ENCODE measurements at regions not wholly inside any gene's neighbourhood (a gene's known extent, or its start where the extent isn't known, plus 50 kb on each side); places are given as distances from the start of the nearest gene placed in this dataset.

GRCh38 chr12:89947437-89948270 lies 239.0 kb upstream of the ATP2B1 start:
- H3K36me3 Mint-ChIP-seq (ENCODE audit: insufficient read depth, unreplicated experiment), result peaks cover 8% of the 10 kb centered on the region
- no peak for DNase-seq
- peak overlapping the region; percentile 36 for H3K4me3 Mint-ChIP-seq (ENCODE audit: low read depth, unreplicated experiment)
- CTCF ChIA-PET, result interaction anchor here (1.7 kb wide), 1 partner anchor 12 kb away, joined by 6 read pairs; no protein-coding TSS in a partner anchor
- peak overlapping the region; percentile 79 for H3K27ac Mint-ChIP-seq (ENCODE audit: unreplicated experiment)
- no peaks in the 10 kb centered on the region for H3K27me3 Mint-ChIP-seq (ENCODE audit: unreplicated experiment)
- H3K9me3 Mint-ChIP-seq (ENCODE audit: low read depth, unreplicated experiment), result no peaks in the 10 kb centered on the region
- TF ChIP-seq, protein P1, sequence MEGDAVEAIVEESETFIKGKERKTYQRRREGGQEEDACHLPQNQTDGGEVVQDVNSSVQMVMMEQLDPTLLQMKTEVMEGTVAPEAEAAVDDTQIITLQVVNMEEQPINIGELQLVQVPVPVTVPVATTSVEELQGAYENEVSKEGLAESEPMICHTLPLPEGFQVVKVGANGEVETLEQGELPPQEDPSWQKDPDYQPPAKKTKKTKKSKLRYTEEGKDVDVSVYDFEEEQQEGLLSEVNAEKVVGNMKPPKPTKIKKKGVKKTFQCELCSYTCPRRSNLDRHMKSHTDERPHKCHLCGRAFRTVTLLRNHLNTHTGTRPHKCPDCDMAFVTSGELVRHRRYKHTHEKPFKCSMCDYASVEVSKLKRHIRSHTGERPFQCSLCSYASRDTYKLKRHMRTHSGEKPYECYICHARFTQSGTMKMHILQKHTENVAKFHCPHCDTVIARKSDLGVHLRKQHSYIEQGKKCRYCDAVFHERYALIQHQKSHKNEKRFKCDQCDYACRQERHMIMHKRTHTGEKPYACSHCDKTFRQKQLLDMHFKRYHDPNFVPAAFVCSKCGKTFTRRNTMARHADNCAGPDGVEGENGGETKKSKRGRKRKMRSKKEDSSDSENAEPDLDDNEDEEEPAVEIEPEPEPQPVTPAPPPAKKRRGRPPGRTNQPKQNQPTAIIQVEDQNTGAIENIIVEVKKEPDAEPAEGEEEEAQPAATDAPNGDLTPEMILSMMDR (IDR thresholded peaks at IDR 0.05; ENCODE audit: unreplicated experiment), result no peak
- H3K4me1 Mint-ChIP-seq (ENCODE audit: low read depth, unreplicated experiment), result peaks cover 58% of the 10 kb centered on the region
- intact Hi-C loops (cut with micrococcal nuclease; ENCODE audit: unreplicated experiment), result loop anchor here (5.0 kb wide), 1 partner anchor 240 kb away; the partner anchor contains the start of gene ATP2B1
- TSS peak; percentile 91 for BruUV-seq (replicated peaks)

- Mint-ChIP-seq H3K4me3 (ENCODE audit: low read depth, unreplicated experiment) (no peak overlapping the region), H3K4me1 (ENCODE audit: low read depth, unreplicated experiment) (peaks cover 52% of the 10 kb centered on the region), H3K27me3 (ENCODE audit: unreplicated experiment) (no peaks in the 10 kb centered on the region), H3K36me3 (ENCODE audit: insufficient read depth, unreplicated experiment) (peaks cover 7% of the 10 kb centered on the region), H3K9me3 (ENCODE audit: low read depth, unreplicated experiment) (no peaks in the 10 kb centered on the region), H3K27ac (ENCODE audit: unreplicated experiment) (no peak overlapping the region)
- CTCF ChIA-PET, result interaction anchor here (0.6 kb wide), 1 partner anchor 1077 kb away, joined by 7 read pairs; no protein-coding TSS in a partner anchor
- intact Hi-C loops (cut with micrococcal nuclease; ENCODE audit: unreplicated experiment), result loop anchor here (5.0 kb wide), 1 partner anchor 239 kb away; the partner anchor contains the start of gene ATP2B1
- TF ChIP-seq, protein P1 (IDR thresholded peaks at IDR 0.05; ENCODE audit: unreplicated experiment), result no peak
- no TSS peak for BruUV-seq (replicated peaks)
- no peak for DNase-seq
Measured at GRCh38 chr12:89946518-89947135, 238.0 kb upstream of the ATP2B1 start.

GRCh38 chr12:89945123-89945522 lies 236.5 kb upstream of the ATP2B1 start:
- no peaks in the 10 kb centered on the region for H3K27me3 Mint-ChIP-seq (ENCODE audit: unreplicated experiment)

GRCh38 chr12:89943463-89943862 lies 234.8 kb upstream of the ATP2B1 start:
- H3K36me3 Mint-ChIP-seq (ENCODE audit: insufficient read depth, unreplicated experiment), result no peaks in the 10 kb centered on the region
- H3K4me1 Mint-ChIP-seq (ENCODE audit: low read depth, unreplicated experiment), result peaks cover 36% of the 10 kb centered on the region
- CTCF ChIA-PET, result no interaction called here
- intact Hi-C loops (cut with micrococcal nuclease; ENCODE audit: unreplicated experiment), result no loop called here
- H3K27ac Mint-ChIP-seq (ENCODE audit: unreplicated experiment), result no peak overlapping the region
- H3K9me3 Mint-ChIP-seq (ENCODE audit: low read depth, unreplicated experiment), result no peaks in the 10 kb centered on the region
- H3K27me3 Mint-ChIP-seq (ENCODE audit: unreplicated experiment), result no peaks in the 10 kb centered on the region
- no peak for DNase-seq
- TF ChIP-seq, protein P1 (IDR thresholded peaks at IDR 0.05; ENCODE audit: unreplicated experiment), result no peak
- no peak overlapping the region for H3K4me3 Mint-ChIP-seq (ENCODE audit: low read depth, unreplicated experiment)
- no TSS peak for BruUV-seq (replicated peaks)

More at GRCh38 chr12:89945123-89945522, 236.5 kb upstream of the ATP2B1 start:
- H3K4me1 Mint-ChIP-seq (ENCODE audit: low read depth, unreplicated experiment), result peaks cover 37% of the 10 kb centered on the region
- TF ChIP-seq, protein P1 (IDR thresholded peaks at IDR 0.05; ENCODE audit: unreplicated experiment), result no peak
- no peak overlapping the region for H3K27ac Mint-ChIP-seq (ENCODE audit: unreplicated experiment)
- no peak overlapping the region for H3K4me3 Mint-ChIP-seq (ENCODE audit: low read depth, unreplicated experiment)
- no peak for DNase-seq
- CTCF ChIA-PET, result no interaction called here
- H3K9me3 Mint-ChIP-seq (ENCODE audit: low read depth, unreplicated experiment), result no peaks in the 10 kb centered on the region
- no TSS peak for BruUV-seq (replicated peaks)
- intact Hi-C loops (cut with micrococcal nuclease; ENCODE audit: unreplicated experiment), result loop anchor here (5.0 kb wide), 1 partner anchor 238 kb away; the partner anchor contains the start of gene ATP2B1
- H3K36me3 Mint-ChIP-seq (ENCODE audit: insufficient read depth, unreplicated experiment), result no peaks in the 10 kb centered on the region
